Ishikawa (cell line): ENCODE measurements at regions not wholly inside any gene's neighbourhood (a gene's known extent, or its start where the extent isn't known, plus 50 kb on each side); places are given as distances from the start of the nearest gene placed in this dataset.

ENCODE experiments used
- CEBPB ChIP-seq: IDR thresholded peaks from 2 replicates; pipeline ENCODE4 v1.6.1; 2012
- CREB1 ChIP-seq: IDR thresholded peaks from 2 replicates; pipeline ENCODE4 v1.6.1; 2012; ENCODE audit warnings: low read depth
- EGR1 ChIP-seq: IDR thresholded peaks from 2 replicates; pipeline ENCODE4 v1.6.1; 2012
- EP300 ChIP-seq: IDR thresholded peaks from 2 replicates; pipeline ENCODE4 v1.6.1; 2012; ENCODE audit warnings: borderline replicate concordance
- FOXM1 ChIP-seq: IDR thresholded peaks from 2 replicates; pipeline ENCODE4 v1.6.1; 2012; ENCODE audit warnings: low read depth, borderline replicate concordance
- NFIC ChIP-seq: IDR thresholded peaks from 2 replicates; pipeline ENCODE4 v1.6.1; 2012
- RAD21 ChIP-seq: IDR thresholded peaks from 2 replicates; pipeline ENCODE4 v1.6.1; 2012; ENCODE audit warnings: low read depth
- TAF1 ChIP-seq: IDR thresholded peaks from 2 replicates; pipeline ENCODE4 v1.6.1; 2012; ENCODE audit warnings: low read depth, mild to moderate bottlenecking
- TCF12 ChIP-seq: IDR thresholded peaks from 2 replicates; pipeline ENCODE4 v1.6.1; 2012; ENCODE audit warnings: low read depth
- TEAD4 ChIP-seq: IDR thresholded peaks from 2 replicates; pipeline ENCODE4 v1.6.1; 2012
- YY1 ChIP-seq: IDR thresholded peaks from 2 replicates; pipeline ENCODE4 v1.6.1; 2012; ENCODE audit warnings: low read depth
- ZBTB7A ChIP-seq: IDR thresholded peaks from 2 replicates; pipeline ENCODE4 v1.6.1; 2012; ENCODE audit warnings: low read depth
- TF ChIP-seq, protein P1 (sequence below): IDR thresholded peaks from 2 replicates; pipeline ENCODE4 v1.6.1; 2012
- TF ChIP-seq, protein P2 (sequence below): IDR thresholded peaks from 2 replicates; pipeline ENCODE4 v1.6.1; 2012
- TF ChIP-seq, protein P3 (sequence below): IDR thresholded peaks from 2 replicates; pipeline ENCODE4 v1.6.1; 2012; ENCODE audit warnings: low read depth, mild to moderate bottlenecking

DNA sequence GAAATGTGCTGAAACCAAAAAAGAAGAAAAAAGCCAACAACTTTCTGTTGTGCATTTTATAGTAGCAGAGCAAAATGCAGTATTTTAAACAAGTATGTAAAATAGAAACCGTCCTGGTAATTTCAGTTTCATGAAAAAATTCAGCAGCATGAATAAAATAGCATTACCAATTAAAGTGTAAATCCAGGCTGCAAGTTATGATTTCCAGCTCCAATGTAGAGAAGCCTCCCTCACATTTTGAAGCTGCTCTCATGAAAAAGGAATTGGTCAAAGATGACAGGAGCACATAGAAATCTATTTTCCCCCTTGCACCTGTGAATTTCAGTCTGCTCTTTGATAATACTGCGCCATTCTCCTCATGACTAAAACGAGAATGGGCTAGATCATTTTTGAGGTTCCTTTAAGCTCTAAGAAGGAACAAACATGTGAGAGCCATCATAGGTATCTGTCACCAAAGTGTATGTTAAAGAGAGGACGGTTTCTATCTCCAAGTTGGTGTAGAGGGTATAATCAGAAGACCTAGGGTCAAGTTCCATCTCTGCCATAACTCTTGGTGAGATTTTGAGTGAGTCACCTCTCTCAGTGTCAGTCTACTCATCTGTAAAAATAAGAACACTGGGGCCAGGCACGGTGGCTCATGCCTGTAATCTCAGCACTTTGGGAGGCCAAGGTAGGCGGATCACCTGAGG lies 107.5 kb downstream of the MTPAP start:
- TF ChIP-seq EP300 (no peak), NFIC (no peak), TCF12 (no peak), TEAD4 (no peak), FOXM1 (no peak), RAD21 (no peak)

DNA sequence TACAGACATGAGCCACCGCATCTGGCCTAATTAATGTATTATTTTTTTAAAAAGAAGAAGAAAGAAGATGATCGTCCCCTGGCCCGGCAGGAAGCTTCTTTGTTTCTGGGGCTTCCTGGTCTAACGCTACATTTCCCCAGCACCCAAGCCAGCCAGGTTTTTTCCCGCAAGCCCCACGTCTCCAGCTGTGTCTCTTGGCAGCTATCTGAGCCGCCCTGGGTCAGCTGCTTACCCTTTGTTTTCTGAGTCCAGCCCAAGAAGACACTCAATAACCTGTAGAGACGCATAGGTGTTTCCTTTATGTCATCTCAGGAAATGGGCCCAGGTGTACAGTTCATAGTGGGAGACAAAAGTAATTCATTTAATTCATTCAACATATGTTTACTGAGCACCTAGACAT lies 110.2 kb downstream of the MTPAP start:
- no peak for TF ChIP-seq CEBPB
- TF ChIP-seq TEAD4: no peak
- TF ChIP-seq, protein P1, sequence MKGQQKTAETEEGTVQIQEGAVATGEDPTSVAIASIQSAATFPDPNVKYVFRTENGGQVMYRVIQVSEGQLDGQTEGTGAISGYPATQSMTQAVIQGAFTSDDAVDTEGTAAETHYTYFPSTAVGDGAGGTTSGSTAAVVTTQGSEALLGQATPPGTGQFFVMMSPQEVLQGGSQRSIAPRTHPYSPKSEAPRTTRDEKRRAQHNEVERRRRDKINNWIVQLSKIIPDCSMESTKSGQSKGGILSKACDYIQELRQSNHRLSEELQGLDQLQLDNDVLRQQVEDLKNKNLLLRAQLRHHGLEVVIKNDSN: no peak
- no peak for TF ChIP-seq YY1
- TF ChIP-seq EP300: no peak
- TF ChIP-seq EGR1: no peak
- TF ChIP-seq, protein P2, sequence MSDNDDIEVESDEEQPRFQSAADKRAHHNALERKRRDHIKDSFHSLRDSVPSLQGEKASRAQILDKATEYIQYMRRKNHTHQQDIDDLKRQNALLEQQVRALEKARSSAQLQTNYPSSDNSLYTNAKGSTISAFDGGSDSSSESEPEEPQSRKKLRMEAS: no peak
- no peak for TF ChIP-seq NFIC
- TF ChIP-seq TCF12: no peak
- no peak for TF ChIP-seq ZBTB7A
- TF ChIP-seq CREB1: no peak
- TF ChIP-seq FOXM1: no peak
- TF ChIP-seq, protein P3, sequence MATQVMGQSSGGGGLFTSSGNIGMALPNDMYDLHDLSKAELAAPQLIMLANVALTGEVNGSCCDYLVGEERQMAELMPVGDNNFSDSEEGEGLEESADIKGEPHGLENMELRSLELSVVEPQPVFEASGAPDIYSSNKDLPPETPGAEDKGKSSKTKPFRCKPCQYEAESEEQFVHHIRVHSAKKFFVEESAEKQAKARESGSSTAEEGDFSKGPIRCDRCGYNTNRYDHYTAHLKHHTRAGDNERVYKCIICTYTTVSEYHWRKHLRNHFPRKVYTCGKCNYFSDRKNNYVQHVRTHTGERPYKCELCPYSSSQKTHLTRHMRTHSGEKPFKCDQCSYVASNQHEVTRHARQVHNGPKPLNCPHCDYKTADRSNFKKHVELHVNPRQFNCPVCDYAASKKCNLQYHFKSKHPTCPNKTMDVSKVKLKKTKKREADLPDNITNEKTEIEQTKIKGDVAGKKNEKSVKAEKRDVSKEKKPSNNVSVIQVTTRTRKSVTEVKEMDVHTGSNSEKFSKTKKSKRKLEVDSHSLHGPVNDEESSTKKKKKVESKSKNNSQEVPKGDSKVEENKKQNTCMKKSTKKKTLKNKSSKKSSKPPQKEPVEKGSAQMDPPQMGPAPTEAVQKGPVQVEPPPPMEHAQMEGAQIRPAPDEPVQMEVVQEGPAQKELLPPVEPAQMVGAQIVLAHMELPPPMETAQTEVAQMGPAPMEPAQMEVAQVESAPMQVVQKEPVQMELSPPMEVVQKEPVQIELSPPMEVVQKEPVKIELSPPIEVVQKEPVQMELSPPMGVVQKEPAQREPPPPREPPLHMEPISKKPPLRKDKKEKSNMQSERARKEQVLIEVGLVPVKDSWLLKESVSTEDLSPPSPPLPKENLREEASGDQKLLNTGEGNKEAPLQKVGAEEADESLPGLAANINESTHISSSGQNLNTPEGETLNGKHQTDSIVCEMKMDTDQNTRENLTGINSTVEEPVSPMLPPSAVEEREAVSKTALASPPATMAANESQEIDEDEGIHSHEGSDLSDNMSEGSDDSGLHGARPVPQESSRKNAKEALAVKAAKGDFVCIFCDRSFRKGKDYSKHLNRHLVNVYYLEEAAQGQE: no peak
- TF ChIP-seq TAF1: no peak
- TF ChIP-seq RAD21: no peak

DNA sequence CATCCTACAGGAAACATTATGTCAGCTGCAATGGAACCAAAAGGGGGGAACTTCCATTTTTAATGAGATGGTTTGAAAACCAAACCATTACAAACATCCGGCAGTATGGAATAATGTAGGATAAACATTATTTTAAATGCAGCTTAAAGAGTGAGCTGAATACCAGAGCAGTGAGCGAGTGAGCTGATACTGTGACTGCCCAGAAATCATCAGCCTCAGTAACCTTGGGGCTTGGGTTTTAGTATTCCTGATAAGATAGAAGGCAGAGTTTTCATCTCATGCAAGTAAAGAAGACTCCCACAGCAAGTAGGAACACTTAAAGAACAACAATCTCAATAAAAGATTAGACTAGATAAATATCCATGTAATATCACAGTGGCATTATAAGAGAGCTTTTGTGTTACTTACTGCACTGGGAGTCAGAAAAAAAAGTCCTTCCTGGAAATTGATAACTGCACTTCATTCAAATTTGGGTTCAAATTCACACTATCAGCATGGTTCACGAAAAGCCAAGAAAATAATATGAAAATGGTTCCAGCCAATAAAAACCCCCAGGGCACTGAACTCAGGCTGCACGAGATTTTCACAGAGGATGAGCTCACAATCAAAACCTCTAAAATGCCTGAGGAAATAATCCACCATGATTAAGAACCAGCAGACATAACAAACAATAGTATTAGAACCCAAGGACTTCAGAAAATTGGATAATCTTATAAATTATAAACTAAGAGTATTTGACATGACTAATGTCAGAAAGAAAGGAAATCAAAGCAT lies 115.7 kb downstream of the MTPAP start:
- TF ChIP-seq CREB1 (no peak), TCF12 (no peak), NFIC (no peak), FOXM1 (no peak), EGR1 (no peak), EP300 (no peak), TAF1 (no peak), TEAD4 (no peak), ZBTB7A (no peak), YY1 (no peak), CEBPB (no peak), RAD21 (no peak)
- TF ChIP-seq, protein P1: no peak
- TF ChIP-seq, protein P2: no peak
- TF ChIP-seq, protein P3: no peak

DNA sequence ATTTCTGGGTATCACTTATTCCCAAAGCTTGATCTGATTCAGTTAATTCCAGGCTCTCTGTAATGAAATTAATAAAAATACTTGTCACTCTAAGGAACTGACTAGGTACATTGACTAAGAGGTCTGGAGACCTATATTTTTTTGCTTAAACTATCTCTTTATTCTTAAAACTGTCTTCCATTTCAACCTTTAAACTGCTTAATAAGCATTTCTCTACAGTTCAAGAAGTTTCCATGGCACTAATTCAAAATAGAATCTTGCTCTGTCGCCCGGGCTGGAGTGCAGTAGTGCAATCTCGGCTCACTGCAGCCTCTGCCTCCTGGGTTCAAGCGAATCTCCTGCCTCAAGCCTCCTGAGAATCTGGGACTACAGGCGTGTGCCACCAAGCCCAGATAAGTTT lies 117.4 kb downstream of the MTPAP start:
- TF ChIP-seq ZBTB7A (no peak), FOXM1 (no peak), EP300 (no peak), TCF12 (no peak), EGR1 (no peak), YY1 (no peak), TEAD4 (no peak), RAD21 (no peak), CEBPB (no peak), CREB1 (no peak), TAF1 (no peak)
- TF ChIP-seq, protein P3: no peak
- TF ChIP-seq, protein P1: no peak
- TF ChIP-seq, protein P2: no peak
